Stimulated activated CD4-positive, alpha-beta T cell treated with anti-CD3 and anti-CD28 coated beads, TNF-alpha, amount 100 ng/mL, for 24 hours (primary cell): ENCODE measurements at regions not wholly inside any gene's neighbourhood (a gene's known extent, or its start where the extent isn't known, plus 50 kb on each side); places are given as distances from the start of the nearest gene placed in this dataset.
"Not testable (repeated sequence)": the region's sequence is repeated elsewhere in the genome, so short reads cannot be mapped to it uniquely, and the experiment has no call there.

Experiments used
- DNase-seq, 3 experiments: peaks; one replicate each; pipeline ENCODE4 v3.0.0-alpha.2; 2020; ENCODE audit warnings: low read depth in 3 of 3

- DNase-seq: not testable (repeated sequence)
These were observed 126.4 kb downstream of the RBM46 start for GRCh38 chr4:154907345-154908045.

- DNase-seq: no peak
These were observed 127.1 kb downstream of the RBM46 start for GRCh38 chr4:154908168-154908567.

- no peak for DNase-seq
These were observed 130.0 kb downstream of the RBM46 start for GRCh38 chr4:154911097-154911496.

- no peak for DNase-seq
These were observed 130.6 kb downstream of the RBM46 start for GRCh38 chr4:154911608-154912098.

GRCh38 chr4:154916068-154916467 is 135.0 kb downstream of the RBM46 start:
- no peak for DNase-seq

- DNase-seq: no peak
These were observed 146.1 kb downstream of the RBM46 start for GRCh38 chr4:154927126-154927680.

- no peak for DNase-seq
These were observed 147.7 kb downstream of the RBM46 start for GRCh38 chr4:154928640-154929257.

GRCh38 chr4:154936873-154937272 is 155.8 kb downstream of the RBM46 start:
- no peak for DNase-seq

GRCh38 chr4:154939851-154940250 is 158.8 kb downstream of the RBM46 start:
- no peak for DNase-seq

GRCh38 chr4:154942176-154942575 is 161.1 kb downstream of the RBM46 start:
- DNase-seq: no peak

GRCh38 chr4:154944996-154945395 is 163.9 kb downstream of the RBM46 start:
- DNase-seq: no peak

- DNase-seq: no peak
These were observed 165.0 kb downstream of the RBM46 start for GRCh38 chr4:154946113-154946512.

- DNase-seq: no peak
These were observed 172.6 kb downstream of the RBM46 start for GRCh38 chr4:154953691-154954090.

GRCh38 chr4:154954117-154954516 is 173.0 kb downstream of the RBM46 start:
- DNase-seq: no peak

- DNase-seq: no peak
These were observed 177.0 kb downstream of the RBM46 start for GRCh38 chr4:154958121-154958520.

- DNase-seq: no peak
These were observed 177.7 kb downstream of the RBM46 start for GRCh38 chr4:154958621-154959358.

GRCh38 chr4:154959756-154960155 is 178.7 kb downstream of the RBM46 start:
- DNase-seq: no peak

- DNase-seq: no peak
These were observed 179.4 kb downstream of the RBM46 start for GRCh38 chr4:154960476-154960875.

- no peak for DNase-seq
These were observed 180.2 kb downstream of the RBM46 start for GRCh38 chr4:154961263-154961662.

- DNase-seq: no peak
These were observed 192.4 kb downstream of the RBM46 start for GRCh38 chr4:154973244-154974035.

- DNase-seq: no peak
These were observed 196.2 kb downstream of the RBM46 start for GRCh38 chr4:154977228-154977627.
